ENCODE measurements at regions not wholly inside any gene's neighbourhood (a gene's known extent, or its start where the extent isn't known, plus 50 kb on each side); places are given as distances from the start of the nearest gene placed in this dataset.

GRCh38 chr11:70655816-70656215 lies 257.5 kb downstream of the CTTN start:
- TF ChIP-seq POLR2A (IDR thresholded peaks at IDR 0.05), result no peak
- TF ChIP-seq CTCF (IDR thresholded peaks at IDR 0.05), result no peak
